ENCODE measurements at regions not wholly inside any gene's neighbourhood (a gene's known extent, or its start where the extent isn't known, plus 50 kb on each side); places are given as distances from the start of the nearest gene placed in this dataset.

- no peak for DNase-seq (ENCODE audit: low read depth)
- no peak overlapping the region for H3K4me3 ChIP-seq (ENCODE audit: low read depth, low read length)
- TF ChIP-seq POLR2A (IDR thresholded peaks at IDR 0.05; ENCODE audit: extremely low read depth, insufficient read length) (no peak), MYC (IDR thresholded peaks at IDR 0.05; ENCODE audit: low read depth, low read length) (no peak), CTCF (IDR thresholded peaks at IDR 0.05; ENCODE audit: low read depth, low read length) (no peak), MAX (IDR thresholded peaks at IDR 0.05; ENCODE audit: low read depth, low read length) (no peak)
Measured at GRCh38 chrX:4741024-4741423, 1027.6 kb upstream of the PRKX start.

- TF ChIP-seq MAX (IDR thresholded peaks at IDR 0.05; ENCODE audit: low read depth, low read length) (no peak), MYC (IDR thresholded peaks at IDR 0.05; ENCODE audit: low read depth, low read length) (no peak), CTCF (IDR thresholded peaks at IDR 0.05; ENCODE audit: low read depth, low read length) (no peak), POLR2A (IDR thresholded peaks at IDR 0.05; ENCODE audit: extremely low read depth, insufficient read length) (no peak)
- no peak for DNase-seq (ENCODE audit: low read depth)
Measured at GRCh38 chrX:4735299-4735698, 1021.9 kb upstream of the PRKX start.

GRCh38 chrX:4710618-4711433 is 997.4 kb upstream of the PRKX start:
- DNase-seq (ENCODE audit: low read depth): peak; percentile 71
- no peak for TF ChIP-seq POLR2A (IDR thresholded peaks at IDR 0.05; ENCODE audit: extremely low read depth, insufficient read length)
- peak overlapping the region; percentile 11 for H3K4me3 ChIP-seq (ENCODE audit: low read depth, low read length)

More at GRCh38 chrX:4735299-4735698, 1021.9 kb upstream of the PRKX start:
- H3K4me3 ChIP-seq (ENCODE audit: low read depth, low read length): no peak overlapping the region

- H3K4me3 ChIP-seq (ENCODE audit: low read depth, low read length): no peak overlapping the region
- TF ChIP-seq MYC (IDR thresholded peaks at IDR 0.05; ENCODE audit: low read depth, low read length) (no peak), CTCF (IDR thresholded peaks at IDR 0.05; ENCODE audit: low read depth, low read length) (no peak), POLR2A (IDR thresholded peaks at IDR 0.05; ENCODE audit: extremely low read depth, insufficient read length) (no peak), MAX (IDR thresholded peaks at IDR 0.05; ENCODE audit: low read depth, low read length) (no peak)
- DNase-seq (ENCODE audit: low read depth): peak; percentile 36
Measured at GRCh38 chrX:4708970-4709760, 995.7 kb upstream of the PRKX start.

GRCh38 chrX:4706961-4707360 is 993.5 kb upstream of the PRKX start:
- TF ChIP-seq MYC (IDR thresholded peaks at IDR 0.05; ENCODE audit: low read depth, low read length) (no peak), POLR2A (IDR thresholded peaks at IDR 0.05; ENCODE audit: extremely low read depth, insufficient read length) (no peak), CTCF (IDR thresholded peaks at IDR 0.05; ENCODE audit: low read depth, low read length) (no peak)
- H3K4me3 ChIP-seq (ENCODE audit: low read depth, low read length): no peak overlapping the region
- no peak for DNase-seq (ENCODE audit: low read depth)

- DNase-seq (ENCODE audit: low read depth): peak; percentile 40
Measured at GRCh38 chrX:4690521-4690920, 977.1 kb upstream of the PRKX start.

More at GRCh38 chrX:4690521-4690920, 977.1 kb upstream of the PRKX start:
- TF ChIP-seq MAX (IDR thresholded peaks at IDR 0.05; ENCODE audit: low read depth, low read length) (no peak), MYC (IDR thresholded peaks at IDR 0.05; ENCODE audit: low read depth, low read length) (no peak), POLR2A (IDR thresholded peaks at IDR 0.05; ENCODE audit: extremely low read depth, insufficient read length) (no peak), CTCF (IDR thresholded peaks at IDR 0.05; ENCODE audit: low read depth, low read length) (no peak)
- no peak overlapping the region for H3K4me3 ChIP-seq (ENCODE audit: low read depth, low read length)
